IMR-90 (cell line): ENCODE measurements at regions not wholly inside any gene's neighbourhood (a gene's known extent, or its start where the extent isn't known, plus 50 kb on each side); places are given as distances from the start of the nearest gene placed in this dataset.

Source experiments
- ATAC-seq: fragments of 200-7000 bp; cut with Tn5 transposase; 2 replicates; pipeline ENCODE4 v1.9.1; 2020; ENCODE audit warnings: low read depth, mild to moderate bottlenecking, moderate library complexity
- BruUV-seq: library from RNA; stranded (reverse); fragments of 400-500 nt; replicated peaks from 2 replicates; lab custom pipeline; 2021; lab: Mats Ljungman, UMichigan
- CTCF ChIA-PET: fragments of 300-600 bp; formaldehyde crosslinking; extraction: SDS; loops from one replicate; lab custom pipeline; 2021; ENCODE audit warnings: antibody characterized with exemption; lab: Yijun Ruan, JAX
- POLR2A ChIA-PET: fragments of 300-600 bp; sonication (Branson Sonifier 250); formaldehyde crosslinking; loops from one replicate; lab custom pipeline; 2022; ENCODE audit warnings: antibody characterized with exemption; ENCODE audit not compliant: unreplicated experiment; lab: Charles Lee
- DNase-seq: peaks from one replicate; pipeline ENCODE4 v3.0.0; 2013
- H2AFZ ChIP-seq: replicated peaks from 2 replicates; pipeline ENCODE3; 2013; ENCODE audit warnings: low read length, mild to moderate bottlenecking; ENCODE audit not compliant: poor library complexity
- H2AK5ac ChIP-seq: 2 replicates; pipeline ENCODE4 v1.6.1; 2013; ENCODE audit warnings: low read depth, low read length, inconsistent platforms
- H2AK9ac ChIP-seq: replicated peaks from 2 replicates; pipeline ENCODE3; 2013; ENCODE audit warnings: mild to moderate bottlenecking, low read depth, low read length, moderate library complexity; ENCODE audit not compliant: poor library complexity
- H2BK120ac ChIP-seq: 2 replicates; pipeline ENCODE4 v1.6.1; 2013; ENCODE audit warnings: low read depth, low read length, inconsistent platforms
- H2BK15ac ChIP-seq: 3 replicates; pipeline ENCODE4 v1.6.1; 2013; ENCODE audit warnings: low read depth, low read length, inconsistent platforms
- H2BK20ac ChIP-seq: 2 replicates; pipeline ENCODE4 v1.6.1; 2013; ENCODE audit warnings: low read depth, mild to moderate bottlenecking, inconsistent platforms, low read length, moderate library complexity
- H2BK5ac ChIP-seq: 2 replicates; pipeline ENCODE4 v1.6.1; 2013; ENCODE audit warnings: mild to moderate bottlenecking, low read depth, low read length, inconsistent platforms; ENCODE audit not compliant: poor library complexity, severe bottlenecking
- H3K14ac ChIP-seq: replicated peaks from 2 replicates; pipeline ENCODE4 v1.6.1; 2013; ENCODE audit warnings: low read depth, low read length, inconsistent platforms
- H3K18ac ChIP-seq: 2 replicates; pipeline ENCODE4 v1.6.1; 2013; ENCODE audit warnings: low read depth, low read length, control low read depth
- H3K23ac ChIP-seq: 2 replicates; pipeline ENCODE4 v1.6.1; 2013; ENCODE audit warnings: low read depth, low read length, inconsistent platforms
- H3K27ac ChIP-seq: 2 replicates; pipeline ENCODE4 v1.5.1; 2013; ENCODE audit warnings: mild to moderate bottlenecking, control low read depth, low read length; ENCODE audit not compliant: insufficient read depth
- H3K27me3 ChIP-seq: 2 replicates; pipeline ENCODE4 v1.6.1; 2013; ENCODE audit warnings: low read length; ENCODE audit not compliant: control insufficient read depth, insufficient read depth
- H3K36me3 ChIP-seq: 2 replicates; pipeline ENCODE4 v1.6.1; 2013; ENCODE audit warnings: low read length, mixed read lengths; ENCODE audit not compliant: control insufficient read depth, insufficient read depth
- H3K4ac ChIP-seq: 2 replicates; pipeline ENCODE4 v1.6.1; 2013; ENCODE audit warnings: low read depth, low read length, inconsistent platforms
- H3K4me1 ChIP-seq: 2 replicates; pipeline ENCODE4 v1.6.1; 2013; ENCODE audit warnings: low read length, mixed read lengths; ENCODE audit not compliant: control insufficient read depth, insufficient read depth
- H3K4me2 ChIP-seq: 2 replicates; pipeline ENCODE4 v1.6.1; 2013; ENCODE audit warnings: low read depth, mild to moderate bottlenecking, control low read depth, low read length, moderate library complexity
- H3K4me3 ChIP-seq: 2 replicates; pipeline ENCODE4 v1.5.1; 2013; ENCODE audit warnings: low read depth, mild to moderate bottlenecking, control low read depth, low read length, moderate library complexity; ENCODE audit not compliant: insufficient read depth
- H3K56ac ChIP-seq: 2 replicates; pipeline ENCODE4 v1.6.1; 2013; ENCODE audit warnings: low read length, inconsistent platforms; ENCODE audit not compliant: insufficient read depth; ENCODE audit errors: extremely low read depth
- H3K79me1 ChIP-seq, 2 experiments: 2 replicates each; pipeline ENCODE4 v1.6.1; 2013; ENCODE audit warnings: low read length in 2 of 2, inconsistent platforms in 1 of 2, low read depth in 1 of 2
- H3K9ac ChIP-seq: 2 replicates; pipeline ENCODE4 v1.6.1; 2013; ENCODE audit warnings: low read depth, low read length, control low read depth
- H3K9me1 ChIP-seq: 2 replicates; pipeline ENCODE4 v1.6.1; 2013; ENCODE audit warnings: low read length, inconsistent platforms; ENCODE audit not compliant: insufficient read depth
- H3K9me3 ChIP-seq: 2 replicates; pipeline ENCODE4 v1.6.1; 2013; ENCODE audit warnings: low read length; ENCODE audit not compliant: control insufficient read depth, insufficient read depth
- H4K20me1 ChIP-seq: 2 replicates; pipeline ENCODE4 v1.6.1; 2013; ENCODE audit warnings: low read length, inconsistent platforms; ENCODE audit not compliant: insufficient read depth
- H4K5ac ChIP-seq: 2 replicates; pipeline ENCODE4 v1.6.1; 2013; ENCODE audit warnings: mild to moderate bottlenecking, low read depth, low read length, control low read depth
- H4K8ac ChIP-seq, 2 experiments: 2 replicates each; pipeline ENCODE4 v1.6.1; 2013; ENCODE audit warnings: low read depth in 2 of 2, low read length in 2 of 2, control low read depth in 1 of 2, inconsistent platforms in 1 of 2
- H4K91ac ChIP-seq: 2 replicates; pipeline ENCODE4 v1.6.1; 2013; ENCODE audit warnings: low read depth, low read length, inconsistent platforms; ENCODE audit not compliant: insufficient read depth
- CEBPB ChIP-seq: IDR thresholded peaks from 2 replicates; pipeline ENCODE4 v1.6.1; 2012; ENCODE audit warnings: low read depth, low read length, improper control_type of control experiment
- FOS ChIP-seq: fragments of 150-350 bp; IDR thresholded peaks from 2 replicates; pipeline ENCODE4 v1.6.1; 2016; ENCODE audit warnings: low read depth, low read length
- MAFK ChIP-seq: IDR thresholded peaks from 2 replicates; pipeline ENCODE4 v1.6.1; 2012; ENCODE audit warnings: low read depth, low read length, improper control_type of control experiment
- MXI1 ChIP-seq: IDR thresholded peaks from 2 replicates; pipeline ENCODE4 v1.6.1; 2012; ENCODE audit warnings: low read depth, mild to moderate bottlenecking, low read length, moderate library complexity, borderline replicate concordance
- RAD21 ChIP-seq: IDR thresholded peaks from 2 replicates; pipeline ENCODE4 v1.6.1; 2012; ENCODE audit warnings: low read length, improper control_type of control experiment
- RFX5 ChIP-seq: IDR thresholded peaks from 2 replicates; pipeline ENCODE4 v1.8.0; 2012; ENCODE audit warnings: low read depth, mild to moderate bottlenecking, low read length, moderate library complexity
- SMC3 ChIP-seq: fragments of 150-350 bp; IDR thresholded peaks from 2 replicates; pipeline ENCODE4 v1.6.1; 2016; ENCODE audit warnings: low read depth, mild to moderate bottlenecking, antibody characterized with exemption, low read length, moderate library complexity
- WGBS, 2 experiments: methylation state at CpG; one replicate each; pipeline versions ENCODE4 v1.1.5 to v1.1.7; 2013; ENCODE audit warnings: missing lambda C conversion rate in 2 of 2; ENCODE audit not compliant: insufficient read length in 1 of 2; ENCODE audit errors: extremely low coverage in 2 of 2; 5-methylcytosine and 5-hydroxymethylcytosine counted together
- dilution Hi-C: fragments of 300-500 bp; cut with HindIII; formaldehyde crosslinking; loops from one replicate; pipeline ENCODE4 v1.14.3; 2018; ENCODE audit warnings: low sequenced_read_pairs; ENCODE audit not compliant: unreplicated experiment
- in situ Hi-C: fragments of 300-500 bp; cut with MboI; formaldehyde crosslinking; loops from 3 replicates; pipeline ENCODE4 v1.14.3; 2019; ENCODE audit warnings: low sequenced_read_pairs, inconsistent platforms, mixed read lengths
- intact Hi-C: fragments of 100-400 bp; cut with micrococcal nuclease; formaldehyde crosslinking; loops from 2 replicates; pipeline ENCODE4 v1.10.0; 2022
- TF ChIP-seq, protein P1 (sequence below): fragments of 150-350 bp; IDR thresholded peaks from 2 replicates; pipeline ENCODE4 v1.6.1; 2016; ENCODE audit warnings: low read depth, mild to moderate bottlenecking, low read length, moderate library complexity, borderline replicate concordance

DNA sequence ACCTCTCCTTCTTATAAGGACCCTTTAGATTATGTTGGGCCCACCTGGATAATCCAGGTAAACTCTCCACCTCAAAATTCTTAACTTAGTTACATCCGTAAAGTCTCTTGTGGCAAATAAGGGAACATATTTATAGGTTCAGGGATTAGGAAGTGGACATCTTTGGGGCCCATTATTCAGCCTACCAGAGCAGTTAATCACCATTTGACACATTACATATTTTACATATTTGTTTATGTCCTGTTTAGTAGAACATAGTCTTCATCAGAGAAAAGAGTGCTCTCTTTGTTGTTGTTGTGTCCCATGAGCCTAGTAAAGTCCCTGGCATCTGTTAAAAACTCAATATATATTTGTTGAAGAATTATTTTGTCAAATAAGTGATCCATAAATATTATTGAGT is 134.0 kb upstream of the SPATS2L start:
- H2BK15ac ChIP-seq, result no peak overlapping the region
- no peaks in the 10 kb centered on the region for H3K27me3 ChIP-seq
- H3K14ac ChIP-seq, result no peak overlapping the region
- no TSS peak for BruUV-seq
- no peaks in the 10 kb centered on the region for H3K79me1 ChIP-seq
- no peak overlapping the region for H4K5ac ChIP-seq
- dilution Hi-C loops, result no loop called here
- H2BK20ac ChIP-seq, result no peak overlapping the region
- no peak overlapping the region for H3K4me3 ChIP-seq
- H3K9me3 ChIP-seq, result no peaks in the 10 kb centered on the region
- TF ChIP-seq SMC3, result no peak
- no peak for TF ChIP-seq CEBPB
- no peak for TF ChIP-seq MAFK
- TF ChIP-seq RAD21, result no peak
- TF ChIP-seq, protein P1, sequence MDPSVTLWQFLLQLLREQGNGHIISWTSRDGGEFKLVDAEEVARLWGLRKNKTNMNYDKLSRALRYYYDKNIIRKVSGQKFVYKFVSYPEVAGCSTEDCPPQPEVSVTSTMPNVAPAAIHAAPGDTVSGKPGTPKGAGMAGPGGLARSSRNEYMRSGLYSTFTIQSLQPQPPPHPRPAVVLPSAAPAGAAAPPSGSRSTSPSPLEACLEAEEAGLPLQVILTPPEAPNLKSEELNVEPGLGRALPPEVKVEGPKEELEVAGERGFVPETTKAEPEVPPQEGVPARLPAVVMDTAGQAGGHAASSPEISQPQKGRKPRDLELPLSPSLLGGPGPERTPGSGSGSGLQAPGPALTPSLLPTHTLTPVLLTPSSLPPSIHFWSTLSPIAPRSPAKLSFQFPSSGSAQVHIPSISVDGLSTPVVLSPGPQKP, result no peak
- no peak for TF ChIP-seq FOS
- TF ChIP-seq MXI1, result no peak
- no peak for TF ChIP-seq RFX5
- in situ Hi-C loops, result no loop called here
- no peak overlapping the region for H3K4me2 ChIP-seq
- intact Hi-C loops, result no loop called here
- H3K9me1 ChIP-seq, result no peaks in the 10 kb centered on the region
- H2BK5ac ChIP-seq, result no peak overlapping the region
- H3K36me3 ChIP-seq, result no peaks in the 10 kb centered on the region
- no peak overlapping the region for H2AK5ac ChIP-seq
- no peak overlapping the region for H4K8ac ChIP-seq
- no peak overlapping the region for H3K9ac ChIP-seq
- no peak overlapping the region for H3K23ac ChIP-seq
- H3K4me1 ChIP-seq, result no peaks in the 10 kb centered on the region
- no peak overlapping the region for H3K18ac ChIP-seq
- ChIA-PET CTCF (no interaction called here), POLR2A (no interaction called here)
- no peaks in the 10 kb centered on the region for H4K20me1 ChIP-seq
- no peak overlapping the region for H3K27ac ChIP-seq
- no peak overlapping the region for H3K56ac ChIP-seq
- H3K4ac ChIP-seq, result no peak overlapping the region
- DNase-seq (no peak), ATAC-seq (no peak)
- no peak overlapping the region for H2AFZ ChIP-seq
- H2AK9ac ChIP-seq, result no peak overlapping the region
- no peak overlapping the region for H4K91ac ChIP-seq
- H2BK120ac ChIP-seq, result no peak overlapping the region
- WGBS, 2 experiments, result no CpG with 5 or more reads among the region's 1 CpG
